ENCODE measurements at regions not wholly inside any gene's neighbourhood (a gene's known extent, or its start where the extent isn't known, plus 50 kb on each side); places are given as distances from the start of the nearest gene placed in this dataset.

- ATAC-seq (no peak), DNase-seq (no peak)
- intact Hi-C loops (cut with DNase I) = no loop called here
Measured at GRCh38 chr3:81299481-81299880, 462.0 kb downstream of the GBE1 start.

GRCh38 chr3:81295906-81296577, 465.4 kb downstream of the GBE1 start:
- intact Hi-C loops (cut with DNase I) = no loop called here

GRCh38 chr3:81293156-81293555, 468.3 kb downstream of the GBE1 start:
- no peak for ATAC-seq
- no peak for DNase-seq
- intact Hi-C loops (cut with DNase I) = no loop called here

More at GRCh38 chr3:81295906-81296577, 465.4 kb downstream of the GBE1 start:
- no peak for ATAC-seq
- no peak for DNase-seq

- intact Hi-C loops (cut with DNase I) = no loop called here
- ATAC-seq = no peak
Measured at GRCh38 chr3:81291586-81291985, 469.9 kb downstream of the GBE1 start.

GRCh38 chr3:81289676-81290075, 471.8 kb downstream of the GBE1 start:
- DNase-seq (no peak), ATAC-seq (no peak)
- intact Hi-C loops (cut with DNase I) = no loop called here

More at GRCh38 chr3:81291586-81291985, 469.9 kb downstream of the GBE1 start:
- no peak for DNase-seq

GRCh38 chr3:81279481-81280379, 481.7 kb downstream of the GBE1 start:
- intact Hi-C loops (cut with DNase I) = no loop called here
- no peak for DNase-seq
- no peak for ATAC-seq

GRCh38 chr3:81277853-81278252, 483.6 kb downstream of the GBE1 start:
- DNase-seq (no peak), ATAC-seq (no peak)
- intact Hi-C loops (cut with DNase I) = no loop called here

GRCh38 chr3:81274671-81275070, 486.8 kb downstream of the GBE1 start:
- no peak for ATAC-seq
- no peak for DNase-seq
- intact Hi-C loops (cut with DNase I) = no loop called here

GRCh38 chr3:81270603-81271379, 490.7 kb downstream of the GBE1 start:
- ATAC-seq (no peak), DNase-seq (no peak)
- intact Hi-C loops (cut with DNase I) = no loop called here

- no peak for DNase-seq
- ATAC-seq = no peak
- intact Hi-C loops (cut with DNase I) = no loop called here
Measured at GRCh38 chr3:81268526-81268925, 492.9 kb downstream of the GBE1 start.

- no peak for ATAC-seq
- intact Hi-C loops (cut with DNase I) = no loop called here
- no peak for DNase-seq
Measured at GRCh38 chr3:81261996-81262395, 499.4 kb downstream of the GBE1 start.

GRCh38 chr3:81255463-81255862, 506.0 kb downstream of the GBE1 start:
- no peak for DNase-seq
- intact Hi-C loops (cut with DNase I) = no loop called here
- no peak for ATAC-seq

GRCh38 chr3:81251096-81251495, 510.3 kb downstream of the GBE1 start:
- intact Hi-C loops (cut with DNase I) = no loop called here
- no peak for DNase-seq
- ATAC-seq = no peak

- DNase-seq = no peak
- ATAC-seq = no peak
- intact Hi-C loops (cut with DNase I) = no loop called here
Measured at GRCh38 chr3:81249540-81250029, 511.9 kb downstream of the GBE1 start.

- intact Hi-C loops (cut with DNase I) = no loop called here
- DNase-seq (no peak), ATAC-seq (peak in 1 of 2 donors; percentile 58)
Measured at GRCh38 chr3:81245501-81245900, 515.9 kb downstream of the GBE1 start.

GRCh38 chr3:81245043-81245442, 516.4 kb downstream of the GBE1 start:
- peak; percentile 61 to 83 for ATAC-seq
- intact Hi-C loops (cut with DNase I) = no loop called here

GRCh38 chr3:81244231-81244630, 517.2 kb downstream of the GBE1 start:
- ATAC-seq = no peak
- intact Hi-C loops (cut with DNase I) = no loop called here
- DNase-seq = no peak

More at GRCh38 chr3:81245043-81245442, 516.4 kb downstream of the GBE1 start:
- no peak for DNase-seq

- no peak for ATAC-seq
- DNase-seq = no peak
- intact Hi-C loops (cut with DNase I) = no loop called here
Measured at GRCh38 chr3:81242871-81243270, 518.6 kb downstream of the GBE1 start.

GRCh38 chr3:81237181-81237580, 524.3 kb downstream of the GBE1 start:
- ATAC-seq (no peak), DNase-seq (no peak)
- intact Hi-C loops (cut with DNase I) = no loop called here

- DNase-seq (no peak), ATAC-seq (no peak)
- intact Hi-C loops (cut with DNase I) = no loop called here
Measured at GRCh38 chr3:81218023-81218422, 543.4 kb downstream of the GBE1 start.
